HCT116 (cell line): ENCODE measurements at regions not wholly inside any gene's neighbourhood (a gene's known extent, or its start where the extent isn't known, plus 50 kb on each side); places are given as distances from the start of the nearest gene placed in this dataset.

Experiments
- ATAC-seq: fragments of 200-7000 bp; cut with Tn5 transposase; 2 replicates; pipeline ENCODE4 v1.9.1; 2020; ENCODE audit warnings: mild to moderate bottlenecking, moderate library complexity
- BruUV-seq: library from RNA; stranded (reverse); fragments of 400-500 nt; replicated peaks from 2 replicates; lab custom pipeline; 2021; lab: Mats Ljungman, UMichigan
- CTCF ChIA-PET: fragments of 300-600 bp; sonication (Branson Sonifier 250); formaldehyde crosslinking; loops from one replicate; lab custom pipeline; 2021; ENCODE audit warnings: antibody characterized with exemption; lab: Charles Lee
- POLR2A ChIA-PET: fragments of 300-600, 350-600 bp; sonication (Branson Sonifier 250); formaldehyde crosslinking; loops from one replicate; lab custom pipeline; 2021; ENCODE audit warnings: antibody characterized with exemption; lab: Charles Lee
- RAD21 ChIA-PET, 2 experiments: fragments of 300-600 bp; sonication (Branson Sonifier 250); formaldehyde crosslinking; loops; one replicate each; lab custom pipeline; 2023; ENCODE audit warnings: low total read pairs in 2 of 2; ENCODE audit not compliant: uncharacterized antibody in 2 of 2, unreplicated experiment in 2 of 2, low non-redundant PET in 1 of 2; lab: Charles Lee
- DNase-seq: peaks from one replicate; pipeline ENCODE4 v3.0.0-alpha.2; 2010; ENCODE audit warnings: low read depth, low spot score
- H2AFZ ChIP-seq: fragments of 200-600 bp; shearing (Covaris generic), sonication (generic); 2 replicates; pipeline ENCODE4 v1.6.1; 2017; ENCODE audit warnings: low read depth, mixed run types, mixed read lengths, antibody characterized with exemption, low read length; ENCODE audit not compliant: poor library complexity, severe bottlenecking
- H3K27ac ChIP-seq: 2 replicates; pipeline ENCODE4 v1.5.1; 2012; ENCODE audit warnings: low read depth, low read length
- H3K27me3 ChIP-seq: fragments of 200-600 bp; sonication (generic); 2 replicates; pipeline ENCODE4 v1.6.1; 2016; ENCODE audit warnings: mixed run types, low read length, mixed read lengths; ENCODE audit not compliant: insufficient read depth
- H3K36me3 ChIP-seq, 2 experiments: fragments of 200-500 bp in 1 of 2; fragments of 200-600 bp in 1 of 2; sonication (Bioruptor generic) in 1 of 2; sonication (generic) in 1 of 2; 2 replicates each; pipeline versions ENCODE4 v1.5.1 to v1.6.1; 2014 to 2016; ENCODE audit warnings: low read length in 2 of 2, inconsistent platforms in 1 of 2, mixed read lengths in 1 of 2, mixed run types in 1 of 2; ENCODE audit not compliant: insufficient read depth in 2 of 2, control insufficient read depth in 1 of 2
- H3K4me1 ChIP-seq, 2 experiments: fragments of 200-600 bp in 1 of 2; sonication (generic) in 1 of 2; 2 replicates each; pipeline versions ENCODE4 v1.5.1 to v1.6.1; 2012 to 2017; ENCODE audit warnings: low read length in 2 of 2, inconsistent platforms in 1 of 2, mild to moderate bottlenecking in 1 of 2, mixed read lengths in 1 of 2, mixed run types in 1 of 2, moderate library complexity in 1 of 2; ENCODE audit not compliant: insufficient read depth in 2 of 2, control insufficient read depth in 1 of 2
- H3K4me2 ChIP-seq: fragments of 200-600 bp; sonication (generic); 2 replicates; pipeline ENCODE4 v1.6.1; 2017; ENCODE audit warnings: mixed run types, low read length, mixed read lengths
- H3K4me3 ChIP-seq, 2 experiments: fragments of 200-600 bp in 1 of 2; sonication (generic) in 1 of 2; replicated peaks in 1 of 2; 2 replicates each; pipeline ENCODE4 v1.5.1; 2011 to 2016; ENCODE audit warnings: low read length in 2 of 2, control low read depth in 1 of 2, low read depth in 1 of 2, mild to moderate bottlenecking in 1 of 2, mixed read lengths in 1 of 2, mixed run types in 1 of 2
- H3K79me2 ChIP-seq: fragments of 200-600 bp; sonication (generic); 2 replicates; pipeline ENCODE4 v1.6.1; 2017; ENCODE audit warnings: mild to moderate bottlenecking, mixed run types, low read length, moderate library complexity, mixed read lengths; ENCODE audit not compliant: insufficient read depth
- H3K9ac ChIP-seq: fragments of 200-600 bp; sonication (generic); 2 replicates; pipeline ENCODE4 v1.6.1; 2016; ENCODE audit warnings: low read length, mixed read lengths
- H3K9me2 ChIP-seq: fragments of 200-600 bp; sonication (generic), shearing (Covaris generic); 2 replicates; pipeline ENCODE4 v1.6.1; 2017; ENCODE audit warnings: mixed run types, mild to moderate bottlenecking, moderate library complexity; ENCODE audit not compliant: insufficient read depth
- H3K9me3 ChIP-seq, 2 experiments: fragments of 200-500 bp in 1 of 2; fragments of 200-600 bp in 1 of 2; sonication (Bioruptor generic) in 1 of 2; sonication (generic) in 1 of 2; 2 replicates each; pipeline ENCODE4 v1.6.1; 2014 to 2017; ENCODE audit warnings: low read length in 2 of 2, mixed read lengths in 2 of 2, inconsistent platforms in 1 of 2, low read depth in 1 of 2, mild to moderate bottlenecking in 1 of 2, mixed run types in 1 of 2, moderate library complexity in 1 of 2; ENCODE audit not compliant: control insufficient read depth in 1 of 2, insufficient read depth in 1 of 2
- H4K20me1 ChIP-seq: fragments of 200-600 bp; sonication (generic), shearing (Covaris generic); 2 replicates; pipeline ENCODE4 v1.6.1; 2017; ENCODE audit warnings: mixed run types, mild to moderate bottlenecking, moderate library complexity; ENCODE audit not compliant: insufficient read depth
- CEBPB ChIP-seq: IDR thresholded peaks from 2 replicates; pipeline ENCODE4 v1.6.1; 2012; ENCODE audit warnings: low read depth
- ELF1 ChIP-seq: IDR thresholded peaks from 2 replicates; pipeline ENCODE4 v1.6.1; 2012; ENCODE audit warnings: low read depth, borderline replicate concordance
- FOSL1 ChIP-seq: IDR thresholded peaks from 2 replicates; pipeline ENCODE4 v1.6.1; 2012; ENCODE audit warnings: low read depth
- JUND ChIP-seq: IDR thresholded peaks from 2 replicates; pipeline ENCODE4 v1.6.1; 2012
- POLR2A ChIP-seq: IDR thresholded peaks from 2 replicates; pipeline ENCODE4 v1.7.0; 2011; ENCODE audit warnings: borderline replicate concordance; ENCODE audit not compliant: insufficient read depth, insufficient read length; ENCODE audit errors: extremely low read depth
- POLR2AphosphoS5 ChIP-seq: IDR thresholded peaks from 2 replicates; pipeline ENCODE4 v1.6.1; 2011; ENCODE audit warnings: mild to moderate bottlenecking, low read depth, low read length, moderate library complexity
- RAD21 ChIP-seq: IDR thresholded peaks from 2 replicates; pipeline ENCODE4 v1.6.1; 2012; ENCODE audit warnings: low read depth, mild to moderate bottlenecking
- SIN3A ChIP-seq: IDR thresholded peaks from 2 replicates; pipeline ENCODE4 v1.6.1; 2012; ENCODE audit warnings: low read depth
- SP1 ChIP-seq: IDR thresholded peaks from 2 replicates; pipeline ENCODE4 v1.6.1; 2012; ENCODE audit warnings: low read depth
- SRF ChIP-seq: IDR thresholded peaks from 2 replicates; pipeline ENCODE4 v1.6.1; 2012; ENCODE audit warnings: low read depth
- ZFX ChIP-seq: fragments of 450-650 bp; IDR thresholded peaks from 2 replicates; pipeline ENCODE4 v1.6.1; 2017
- ZNF274 ChIP-seq: fragments of 200-500 bp; sonication (Bioruptor generic); IDR thresholded peaks from 2 replicates; pipeline ENCODE4 v1.6.1; 2014; ENCODE audit warnings: mild to moderate bottlenecking, low read depth, low read length, inconsistent platforms
- intact Hi-C: fragments of 100-400 bp; cut with micrococcal nuclease; formaldehyde crosslinking; loops from 2 replicates; pipeline ENCODE4 v1.10.0; 2022
- TF ChIP-seq, protein P1 (sequence below): IDR thresholded peaks from 2 replicates; pipeline ENCODE4 v1.6.1; 2012
- TF ChIP-seq, protein P2 (sequence below): IDR thresholded peaks from 2 replicates; pipeline ENCODE4 v1.6.1; 2012
- TF ChIP-seq, protein P3 (sequence below): IDR thresholded peaks from 2 replicates; pipeline ENCODE4 v1.6.1; 2011; ENCODE audit warnings: mild to moderate bottlenecking, low read length, moderate library complexity; ENCODE audit not compliant: insufficient replicate concordance; ENCODE audit errors: extremely low read depth

DNA sequence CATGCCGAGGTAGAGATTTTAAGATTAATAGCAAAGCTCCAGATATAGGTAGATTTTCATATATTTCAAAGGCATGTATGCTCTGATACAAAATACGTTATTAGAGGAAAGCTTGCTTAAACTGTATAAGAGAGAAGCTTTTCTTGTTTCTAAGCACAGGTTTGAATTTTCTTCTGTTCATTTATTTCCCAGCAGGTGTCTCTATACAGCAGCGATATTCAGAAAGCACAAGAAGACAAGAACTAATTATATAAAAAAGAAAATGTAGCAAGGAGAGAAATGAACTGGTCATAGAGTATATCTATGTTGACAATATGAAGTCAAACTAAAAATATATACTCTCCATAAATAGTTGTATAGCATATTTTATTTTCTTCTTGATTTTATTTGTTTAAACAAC is 307.4 kb upstream of the NOVA1 start:
- TF ChIP-seq SIN3A (no peak), SP1 (no peak), ZFX (no peak), POLR2A (no peak), ELF1 (no peak), RAD21 (no peak), FOSL1 (no peak), CEBPB (no peak), JUND (no peak), SRF (no peak), POLR2AphosphoS5 (no peak), ZNF274 (no peak)
- TF ChIP-seq, protein P1, sequence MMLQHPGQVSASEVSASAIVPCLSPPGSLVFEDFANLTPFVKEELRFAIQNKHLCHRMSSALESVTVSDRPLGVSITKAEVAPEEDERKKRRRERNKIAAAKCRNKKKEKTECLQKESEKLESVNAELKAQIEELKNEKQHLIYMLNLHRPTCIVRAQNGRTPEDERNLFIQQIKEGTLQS: no peak
- TF ChIP-seq, protein P2, sequence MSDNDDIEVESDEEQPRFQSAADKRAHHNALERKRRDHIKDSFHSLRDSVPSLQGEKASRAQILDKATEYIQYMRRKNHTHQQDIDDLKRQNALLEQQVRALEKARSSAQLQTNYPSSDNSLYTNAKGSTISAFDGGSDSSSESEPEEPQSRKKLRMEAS: no peak
- TF ChIP-seq, protein P3, sequence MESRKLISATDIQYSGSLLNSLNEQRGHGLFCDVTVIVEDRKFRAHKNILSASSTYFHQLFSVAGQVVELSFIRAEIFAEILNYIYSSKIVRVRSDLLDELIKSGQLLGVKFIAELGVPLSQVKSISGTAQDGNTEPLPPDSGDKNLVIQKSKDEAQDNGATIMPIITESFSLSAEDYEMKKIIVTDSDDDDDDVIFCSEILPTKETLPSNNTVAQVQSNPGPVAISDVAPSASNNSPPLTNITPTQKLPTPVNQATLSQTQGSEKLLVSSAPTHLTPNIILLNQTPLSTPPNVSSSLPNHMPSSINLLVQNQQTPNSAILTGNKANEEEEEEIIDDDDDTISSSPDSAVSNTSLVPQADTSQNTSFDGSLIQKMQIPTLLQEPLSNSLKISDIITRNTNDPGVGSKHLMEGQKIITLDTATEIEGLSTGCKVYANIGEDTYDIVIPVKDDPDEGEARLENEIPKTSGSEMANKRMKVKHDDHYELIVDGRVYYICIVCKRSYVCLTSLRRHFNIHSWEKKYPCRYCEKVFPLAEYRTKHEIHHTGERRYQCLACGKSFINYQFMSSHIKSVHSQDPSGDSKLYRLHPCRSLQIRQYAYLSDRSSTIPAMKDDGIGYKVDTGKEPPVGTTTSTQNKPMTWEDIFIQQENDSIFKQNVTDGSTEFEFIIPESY: no peak
- Histone ChIP-seq H3K27ac (no peak overlapping the region), H3K9me3 (peaks cover 5 to 14% of the 10 kb centered on the region in 2 experiments; a peak in 2 of 4 replicates), H3K27me3 (no peaks in the 10 kb centered on the region), H3K9me2 (no peaks in the 10 kb centered on the region), H3K36me3 (no peaks in the 10 kb centered on the region), H3K4me1 (no peaks in the 10 kb centered on the region), H3K4me2 (no peak overlapping the region), H3K79me2 (no peaks in the 10 kb centered on the region), H3K4me3 (no peak overlapping the region), H4K20me1 (no peaks in the 10 kb centered on the region), H3K9ac (no peak overlapping the region), H2AFZ (no peak overlapping the region)
- POLR2A ChIA-PET: no interaction called here
- RAD21 ChIA-PET: no interaction called here
- CTCF ChIA-PET: no interaction called here
- intact Hi-C loops: no loop called here
- BruUV-seq: no TSS peak
- DNase-seq (no peak), ATAC-seq (no peak)
